ENCODE measurements at regions not wholly inside any gene's neighbourhood (a gene's known extent, or its start where the extent isn't known, plus 50 kb on each side); places are given as distances from the start of the nearest gene placed in this dataset.

DNA sequence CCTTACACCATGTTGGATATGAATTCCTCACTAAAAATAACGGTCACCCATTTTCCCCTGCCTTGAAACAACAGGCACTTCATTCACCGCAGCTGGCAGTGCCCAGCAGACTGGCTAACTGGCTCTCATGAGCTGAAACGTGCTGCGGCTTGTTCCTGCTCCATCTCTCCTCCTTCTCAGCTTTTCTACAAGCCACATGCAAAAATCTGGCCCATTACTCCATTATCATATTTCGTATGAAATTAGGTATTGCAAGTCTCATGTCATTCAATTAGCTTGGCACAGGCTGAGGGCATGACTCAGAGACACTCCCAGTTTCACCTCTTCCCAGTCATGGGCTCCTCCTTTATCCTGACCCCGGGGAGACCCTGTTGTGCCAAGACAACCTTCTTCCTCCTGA is 60.0 kb downstream of the MAGEF1 start:
- no peak for DNase-seq (ENCODE audit: extremely low read depth, low read depth)
- TF ChIP-seq, protein P1, sequence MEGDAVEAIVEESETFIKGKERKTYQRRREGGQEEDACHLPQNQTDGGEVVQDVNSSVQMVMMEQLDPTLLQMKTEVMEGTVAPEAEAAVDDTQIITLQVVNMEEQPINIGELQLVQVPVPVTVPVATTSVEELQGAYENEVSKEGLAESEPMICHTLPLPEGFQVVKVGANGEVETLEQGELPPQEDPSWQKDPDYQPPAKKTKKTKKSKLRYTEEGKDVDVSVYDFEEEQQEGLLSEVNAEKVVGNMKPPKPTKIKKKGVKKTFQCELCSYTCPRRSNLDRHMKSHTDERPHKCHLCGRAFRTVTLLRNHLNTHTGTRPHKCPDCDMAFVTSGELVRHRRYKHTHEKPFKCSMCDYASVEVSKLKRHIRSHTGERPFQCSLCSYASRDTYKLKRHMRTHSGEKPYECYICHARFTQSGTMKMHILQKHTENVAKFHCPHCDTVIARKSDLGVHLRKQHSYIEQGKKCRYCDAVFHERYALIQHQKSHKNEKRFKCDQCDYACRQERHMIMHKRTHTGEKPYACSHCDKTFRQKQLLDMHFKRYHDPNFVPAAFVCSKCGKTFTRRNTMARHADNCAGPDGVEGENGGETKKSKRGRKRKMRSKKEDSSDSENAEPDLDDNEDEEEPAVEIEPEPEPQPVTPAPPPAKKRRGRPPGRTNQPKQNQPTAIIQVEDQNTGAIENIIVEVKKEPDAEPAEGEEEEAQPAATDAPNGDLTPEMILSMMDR (IDR thresholded peaks at IDR 0.05; ENCODE audit: low read depth, low read length), result no peak

DNA sequence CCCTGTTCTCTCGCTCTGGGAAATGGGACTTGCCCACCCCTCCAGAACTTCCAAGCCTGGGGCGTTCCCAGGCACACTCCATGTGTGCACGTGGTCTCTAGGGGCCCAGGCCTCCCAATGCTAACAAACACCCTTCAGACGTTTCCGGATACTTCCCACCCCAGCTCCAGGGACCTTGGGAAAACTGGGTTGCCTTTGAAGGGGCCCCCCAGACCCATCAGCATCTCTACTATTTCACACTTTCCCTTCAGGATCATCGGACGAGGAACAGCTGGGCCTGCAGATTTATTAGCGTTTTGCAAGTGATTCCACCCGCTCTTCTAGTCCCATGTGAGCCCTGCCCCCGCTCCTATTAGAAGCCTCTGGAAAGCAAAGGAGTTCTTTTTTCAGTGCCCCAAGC is 63.2 kb downstream of the MAGEF1 start:
- TF ChIP-seq, protein P1 (IDR thresholded peaks at IDR 0.05; ENCODE audit: low read depth, low read length), result no peak
- no peak for DNase-seq (ENCODE audit: extremely low read depth, low read depth)

DNA sequence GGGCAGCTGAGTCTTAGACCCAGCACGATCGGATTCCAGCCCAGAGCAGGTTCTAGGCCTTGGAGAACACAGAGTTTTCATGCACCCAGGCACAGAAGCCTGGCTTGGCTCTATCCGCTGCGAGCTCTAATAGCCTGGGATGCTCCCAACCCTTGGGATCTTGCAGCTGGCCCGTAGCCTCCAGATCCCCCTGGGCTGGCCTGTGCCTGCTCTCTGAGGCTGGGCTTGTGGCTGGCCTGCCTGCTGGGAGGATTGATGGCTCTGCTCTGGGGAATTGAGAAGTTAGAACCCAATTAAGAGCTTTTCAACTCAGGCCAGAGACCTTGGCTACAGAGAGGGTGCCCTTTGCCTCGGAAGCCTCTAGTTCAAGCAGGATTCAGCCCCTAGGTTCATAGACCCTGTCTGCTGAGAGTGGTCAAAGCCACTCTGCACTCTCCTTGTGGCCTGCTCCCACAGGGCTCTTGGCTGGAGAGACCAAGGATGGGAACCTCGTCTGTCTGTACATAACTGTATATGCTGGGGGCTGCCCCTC is 64.4 kb downstream of the MAGEF1 start:
- TF ChIP-seq, protein P1 (IDR thresholded peaks at IDR 0.05; ENCODE audit: low read depth, low read length), result no peak

DNA sequence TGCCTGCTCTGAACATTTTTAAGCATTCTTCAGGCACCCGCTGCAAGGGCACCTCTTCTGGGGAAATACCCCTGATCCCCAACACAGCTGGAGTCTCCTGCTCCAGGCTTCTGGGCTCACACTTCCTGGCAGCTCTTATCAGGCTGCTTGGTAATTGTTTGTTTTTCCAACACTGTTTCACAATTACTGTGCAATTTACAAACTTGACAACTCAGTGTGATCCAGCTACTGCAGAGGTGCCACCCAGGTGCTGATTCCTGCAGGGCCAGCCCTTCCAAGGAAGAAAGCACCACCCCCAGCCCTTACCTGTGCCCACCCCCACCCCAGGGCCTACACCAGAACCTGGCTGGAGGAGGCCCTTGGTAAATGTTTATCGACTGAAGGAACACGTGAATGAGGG is 66.5 kb downstream of the MAGEF1 start:
- no peak for DNase-seq (ENCODE audit: extremely low read depth, low read depth)
- TF ChIP-seq, protein P1 (IDR thresholded peaks at IDR 0.05; ENCODE audit: low read depth, low read length), result no peak

More for the DNA sequence above, 64.4 kb downstream of the MAGEF1 start:
- no peak for DNase-seq (ENCODE audit: extremely low read depth, low read depth)

DNA sequence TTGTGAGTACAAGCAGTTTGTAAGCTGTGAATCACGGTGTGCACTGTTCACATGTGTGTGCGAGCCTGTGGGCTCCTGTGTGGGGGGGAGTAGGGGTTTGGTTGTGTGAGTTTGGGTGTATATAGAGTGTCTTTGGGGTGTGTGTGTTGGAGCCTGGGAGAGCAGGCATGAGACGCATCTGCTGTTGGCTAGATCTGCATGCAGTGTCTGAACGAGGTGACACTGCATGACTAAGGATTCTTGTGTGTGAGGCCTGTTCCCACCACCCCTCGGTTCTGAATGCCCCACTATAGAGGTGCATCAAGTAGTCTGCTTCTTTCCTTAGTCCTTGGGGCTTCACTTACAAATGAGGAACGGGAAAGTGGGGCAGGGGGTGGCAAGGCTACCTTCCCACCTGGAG is 68.4 kb downstream of the MAGEF1 start:
- TF ChIP-seq, protein P1 (IDR thresholded peaks at IDR 0.05; ENCODE audit: low read depth, low read length), result no peak
- DNase-seq (ENCODE audit: extremely low read depth, low read depth), result no peak

DNA sequence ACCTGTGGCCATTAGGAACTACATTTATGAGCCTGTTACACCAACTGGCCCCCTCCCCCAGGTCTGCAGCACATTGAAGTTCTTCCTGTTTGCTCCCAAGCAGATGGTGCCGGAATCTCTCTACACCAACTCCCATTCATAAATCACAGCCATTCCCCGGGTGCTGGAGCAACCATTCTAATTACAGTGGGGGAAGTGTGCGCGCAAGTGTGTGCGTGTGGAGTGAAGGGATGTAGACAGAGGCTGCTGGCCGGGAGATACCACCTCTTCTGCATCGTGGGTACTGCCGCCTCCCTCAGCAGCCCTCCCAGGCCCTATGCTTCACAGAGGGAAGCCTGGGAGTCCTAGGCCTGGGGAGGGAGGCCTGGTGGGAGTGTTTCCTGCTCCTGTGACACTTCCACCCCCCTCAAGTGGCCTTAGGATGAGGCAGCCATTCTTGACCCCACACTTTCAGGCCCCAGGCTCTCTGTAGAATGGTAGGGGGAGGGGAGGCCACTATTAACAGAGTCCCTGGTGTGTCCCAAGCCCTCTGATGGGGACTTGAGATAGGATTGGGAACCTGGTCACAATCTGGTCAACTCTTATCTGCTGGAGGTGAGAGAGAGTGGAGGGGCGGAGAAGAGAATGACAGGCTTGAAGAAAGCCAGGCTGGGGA is 69.1 kb downstream of the MAGEF1 start:
- DNase-seq (ENCODE audit: extremely low read depth, low read depth), result no peak
- TF ChIP-seq, protein P1 (IDR thresholded peaks at IDR 0.05; ENCODE audit: low read depth, low read length), result no peak

DNA sequence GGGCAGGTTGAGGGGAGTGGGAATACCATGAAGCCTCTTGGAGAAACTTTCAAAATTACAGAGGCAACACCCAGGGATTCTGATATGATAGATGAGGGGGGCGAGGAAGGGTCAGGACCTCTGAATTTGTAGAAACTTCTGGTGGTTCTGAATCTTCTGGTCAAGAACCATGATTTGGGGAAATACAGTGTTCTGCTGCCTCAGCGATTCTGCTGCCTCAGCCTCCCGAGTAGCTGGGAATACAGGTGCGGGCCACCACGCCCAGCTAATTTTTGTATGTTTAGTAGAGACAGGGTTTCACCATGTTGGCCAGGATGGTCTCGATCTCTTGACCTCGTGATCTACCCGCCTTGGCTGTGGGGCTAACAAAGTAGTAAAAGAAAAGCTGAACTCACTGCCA is 70.4 kb downstream of the MAGEF1 start:
- TF ChIP-seq, protein P1 (IDR thresholded peaks at IDR 0.05; ENCODE audit: low read depth, low read length), result no peak
- no peak for DNase-seq (ENCODE audit: extremely low read depth, low read depth)

Data from AG09319 (cell line).